ENCODE measurements at regions not wholly inside any gene's neighbourhood (a gene's known extent, or its start where the extent isn't known, plus 50 kb on each side); places are given as distances from the start of the nearest gene placed in this dataset.

DNA sequence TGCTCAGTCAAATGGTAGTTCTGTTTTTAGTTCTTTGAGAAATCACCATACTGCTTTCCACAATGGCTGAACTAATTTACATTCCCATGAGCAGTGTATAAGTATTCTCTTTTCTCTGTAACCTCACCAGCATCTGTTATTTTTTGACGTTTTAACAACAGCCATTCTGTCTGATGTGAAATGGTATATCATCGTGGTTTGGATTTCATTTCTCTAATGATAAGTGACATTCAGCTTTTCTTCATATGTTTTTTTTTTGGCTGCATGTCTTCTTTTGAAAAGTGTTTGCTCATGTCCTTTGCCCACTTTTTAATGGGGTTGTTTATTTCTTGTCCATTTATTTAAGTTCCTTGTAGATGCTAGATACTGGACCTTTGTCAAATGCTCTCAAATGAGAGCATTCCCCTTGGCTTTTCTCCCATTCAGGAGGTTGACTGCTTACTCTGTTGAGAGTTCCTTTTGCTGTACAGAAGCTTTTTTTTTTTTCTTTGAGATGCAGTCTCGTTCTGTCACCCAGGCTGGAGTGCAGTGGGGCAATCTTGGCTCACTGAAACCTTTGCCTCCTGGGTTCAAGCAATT, 58.7 kb upstream of the RGMB start:
- no peak for DNase-seq
- Histone ChIP-seq H3K27me3 (ENCODE audit: insufficient read depth, low read length) (no peaks in the 10 kb centered on the region), H3K4ac (ENCODE audit: low read depth, low read length) (no peak overlapping the region), H2BK12ac (ENCODE audit: low read length) (no peak overlapping the region), H3K4me1 (ENCODE audit: control insufficient read depth in 1 of 2, insufficient read depth in 2 of 2, low read length in 2 of 2) (no peaks in the 10 kb centered on the region), H4K12ac (ENCODE audit: low read depth, low read length) (no peak overlapping the region), H3K14ac (ENCODE audit: low read length) (no peak overlapping the region), H3K23ac (ENCODE audit: low read length) (no peak overlapping the region), H3K18ac (ENCODE audit: low read length) (no peak overlapping the region), H3K4me3 (ENCODE audit: low read depth, low read length) (no peak overlapping the region), H3K79me2 (ENCODE audit: control insufficient read depth, insufficient read depth, low read length, poor library complexity) (no peaks in the 10 kb centered on the region), H3K4me2 (ENCODE audit: low read length) (no peak overlapping the region), H2BK120ac (ENCODE audit: insufficient read depth, low read length, poor library complexity) (no peak overlapping the region), H3K79me1 (ENCODE audit: low read length) (no peaks in the 10 kb centered on the region), H4K8ac (ENCODE audit: low read depth, low read length) (no peak overlapping the region), H2AK5ac (ENCODE audit: low read length) (no peak overlapping the region), H2AFZ (ENCODE audit: insufficient read depth, low read length, poor library complexity) (no peak overlapping the region), H3K9ac (ENCODE audit: low read length) (no peak overlapping the region), H2BK5ac (ENCODE audit: low read depth, low read length, poor library complexity) (no peak overlapping the region), H4K91ac (ENCODE audit: low read depth, low read length) (no peak overlapping the region), H3K27ac (ENCODE audit: low read depth, low read length) (no peak overlapping the region), H3K36me3 (ENCODE audit: control insufficient read depth in 1 of 2, insufficient read depth in 2 of 2, low read length in 2 of 2) (no peaks in the 10 kb centered on the region), H3K9me3 (ENCODE audit: insufficient read depth, low read depth, low read length) (no peaks in the 10 kb centered on the region)
- no CpG with 5 or more reads among the region's 3 CpGs for WGBS (ENCODE audit: extremely low coverage, insufficient coverage, insufficient read length)

- Histone ChIP-seq H3K27me3 (ENCODE audit: insufficient read depth, low read length) (no peaks in the 10 kb centered on the region), H3K18ac (ENCODE audit: low read length) (no peak overlapping the region), H3K27ac (ENCODE audit: low read depth, low read length) (no peak overlapping the region), H2BK5ac (ENCODE audit: low read depth, low read length, poor library complexity) (no peak overlapping the region), H3K4me3 (ENCODE audit: low read depth, low read length) (no peak overlapping the region), H3K4me1 (ENCODE audit: control insufficient read depth in 1 of 2, insufficient read depth in 2 of 2, low read length in 2 of 2) (no peaks in the 10 kb centered on the region), H4K8ac (ENCODE audit: low read depth, low read length) (no peak overlapping the region), H3K36me3 (ENCODE audit: control insufficient read depth in 1 of 2, insufficient read depth in 2 of 2, low read length in 2 of 2) (no peaks in the 10 kb centered on the region), H2BK12ac (ENCODE audit: low read length) (no peak overlapping the region), H4K91ac (ENCODE audit: low read depth, low read length) (no peak overlapping the region), H3K9ac (ENCODE audit: low read length) (no peak overlapping the region), H2AFZ (ENCODE audit: insufficient read depth, low read length, poor library complexity) (no peak overlapping the region), H3K79me1 (ENCODE audit: low read length) (no peaks in the 10 kb centered on the region), H3K4ac (ENCODE audit: low read depth, low read length) (no peak overlapping the region), H3K79me2 (ENCODE audit: control insufficient read depth, insufficient read depth, low read length, poor library complexity) (no peaks in the 10 kb centered on the region), H3K23ac (ENCODE audit: low read length) (no peak overlapping the region), H2BK120ac (ENCODE audit: insufficient read depth, low read length, poor library complexity) (no peak overlapping the region), H4K12ac (ENCODE audit: low read depth, low read length) (no peak overlapping the region), H2AK5ac (ENCODE audit: low read length) (no peak overlapping the region), H3K14ac (ENCODE audit: low read length) (no peak overlapping the region), H3K4me2 (ENCODE audit: low read length) (no peak overlapping the region), H3K9me3 (ENCODE audit: insufficient read depth, low read depth, low read length) (no peaks in the 10 kb centered on the region)
- WGBS (ENCODE audit: extremely low coverage, insufficient coverage, insufficient read length), result no CpG with 5 or more reads among the region's 1 CpG
- no peak for DNase-seq
Observed at GRCh38 chr5:98721231-98721928, 52.1 kb upstream of the RGMB start.

GRCh38 chr5:98722188-98722587, 51.3 kb upstream of the RGMB start:
- Histone ChIP-seq H2AFZ (ENCODE audit: insufficient read depth, low read length, poor library complexity) (no peak overlapping the region), H3K79me1 (ENCODE audit: low read length) (no peaks in the 10 kb centered on the region), H3K23ac (ENCODE audit: low read length) (no peak overlapping the region), H2AK5ac (ENCODE audit: low read length) (no peak overlapping the region), H3K36me3 (ENCODE audit: control insufficient read depth in 1 of 2, insufficient read depth in 2 of 2, low read length in 2 of 2) (no peaks in the 10 kb centered on the region), H4K12ac (ENCODE audit: low read depth, low read length) (no peak overlapping the region), H3K4me3 (ENCODE audit: low read depth, low read length) (no peak overlapping the region), H4K8ac (ENCODE audit: low read depth, low read length) (no peak overlapping the region), H2BK5ac (ENCODE audit: low read depth, low read length, poor library complexity) (no peak overlapping the region), H3K14ac (ENCODE audit: low read length) (no peak overlapping the region), H3K9ac (ENCODE audit: low read length) (no peak overlapping the region), H4K91ac (ENCODE audit: low read depth, low read length) (no peak overlapping the region), H3K27me3 (ENCODE audit: insufficient read depth, low read length) (no peaks in the 10 kb centered on the region), H3K4me2 (ENCODE audit: low read length) (no peak overlapping the region), H3K4ac (ENCODE audit: low read depth, low read length) (no peak overlapping the region), H3K27ac (ENCODE audit: low read depth, low read length) (no peak overlapping the region), H3K18ac (ENCODE audit: low read length) (no peak overlapping the region), H2BK12ac (ENCODE audit: low read length) (no peak overlapping the region), H2BK120ac (ENCODE audit: insufficient read depth, low read length, poor library complexity) (no peak overlapping the region), H3K9me3 (ENCODE audit: insufficient read depth, low read depth, low read length) (no peaks in the 10 kb centered on the region), H3K4me1 (ENCODE audit: control insufficient read depth in 1 of 2, insufficient read depth in 2 of 2, low read length in 2 of 2) (no peaks in the 10 kb centered on the region), H3K79me2 (ENCODE audit: control insufficient read depth, insufficient read depth, low read length, poor library complexity) (no peaks in the 10 kb centered on the region)
- DNase-seq, result peak in 1 of 2 donors; percentile 40
- no CpG with 5 or more reads among the region's 2 CpGs for WGBS (ENCODE audit: extremely low coverage, insufficient coverage, insufficient read length)

DNA sequence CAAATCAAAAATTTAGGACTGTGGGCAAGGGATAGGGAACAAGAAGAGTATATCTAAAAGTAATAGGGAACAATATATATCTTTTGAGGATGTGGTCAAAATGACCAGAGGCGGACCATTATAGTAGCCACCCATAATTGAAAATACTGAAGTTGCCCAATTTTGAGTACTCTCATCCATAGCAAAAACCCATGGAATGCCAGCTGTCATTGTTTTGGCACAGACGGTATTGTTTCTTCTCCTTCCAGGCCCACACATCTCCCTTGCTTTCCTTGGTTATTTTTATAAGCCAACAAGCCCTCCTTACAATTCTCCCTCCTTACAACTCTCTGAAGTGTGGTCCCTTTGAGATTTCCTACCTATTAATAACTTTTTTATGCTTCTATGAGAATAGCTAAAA, 50.4 kb upstream of the RGMB start:
- Histone ChIP-seq H3K27ac (ENCODE audit: low read depth, low read length) (no peak overlapping the region), H4K91ac (ENCODE audit: low read depth, low read length) (no peak overlapping the region), H3K4me3 (ENCODE audit: low read depth, low read length) (no peak overlapping the region), H3K23ac (ENCODE audit: low read length) (no peak overlapping the region), H2AK5ac (ENCODE audit: low read length) (no peak overlapping the region), H3K79me2 (ENCODE audit: control insufficient read depth, insufficient read depth, low read length, poor library complexity) (no peaks in the 10 kb centered on the region), H3K36me3 (ENCODE audit: control insufficient read depth in 1 of 2, insufficient read depth in 2 of 2, low read length in 2 of 2) (no peaks in the 10 kb centered on the region), H2BK5ac (ENCODE audit: low read depth, low read length, poor library complexity) (no peak overlapping the region), H3K27me3 (ENCODE audit: insufficient read depth, low read length) (no peaks in the 10 kb centered on the region), H2AFZ (ENCODE audit: insufficient read depth, low read length, poor library complexity) (no peak overlapping the region), H3K4me2 (ENCODE audit: low read length) (no peak overlapping the region), H3K9me3 (ENCODE audit: insufficient read depth, low read depth, low read length) (no peaks in the 10 kb centered on the region), H3K79me1 (ENCODE audit: low read length) (no peaks in the 10 kb centered on the region), H3K9ac (ENCODE audit: low read length) (no peak overlapping the region), H4K12ac (ENCODE audit: low read depth, low read length) (no peak overlapping the region), H3K18ac (ENCODE audit: low read length) (no peak overlapping the region), H2BK120ac (ENCODE audit: insufficient read depth, low read length, poor library complexity) (no peak overlapping the region), H2BK12ac (ENCODE audit: low read length) (no peak overlapping the region), H3K4me1 (ENCODE audit: control insufficient read depth in 1 of 2, insufficient read depth in 2 of 2, low read length in 2 of 2) (no peaks in the 10 kb centered on the region), H3K14ac (ENCODE audit: low read length) (no peak overlapping the region), H3K4ac (ENCODE audit: low read depth, low read length) (no peak overlapping the region), H4K8ac (ENCODE audit: low read depth, low read length) (no peak overlapping the region)
- WGBS (ENCODE audit: extremely low coverage, insufficient coverage, insufficient read length), result no CpG with 5 or more reads among the region's 2 CpGs
- no peak for DNase-seq
